ENCODE measurements at regions not wholly inside any gene's neighbourhood (a gene's known extent, or its start where the extent isn't known, plus 50 kb on each side); places are given as distances from the start of the nearest gene placed in this dataset.

DNA sequence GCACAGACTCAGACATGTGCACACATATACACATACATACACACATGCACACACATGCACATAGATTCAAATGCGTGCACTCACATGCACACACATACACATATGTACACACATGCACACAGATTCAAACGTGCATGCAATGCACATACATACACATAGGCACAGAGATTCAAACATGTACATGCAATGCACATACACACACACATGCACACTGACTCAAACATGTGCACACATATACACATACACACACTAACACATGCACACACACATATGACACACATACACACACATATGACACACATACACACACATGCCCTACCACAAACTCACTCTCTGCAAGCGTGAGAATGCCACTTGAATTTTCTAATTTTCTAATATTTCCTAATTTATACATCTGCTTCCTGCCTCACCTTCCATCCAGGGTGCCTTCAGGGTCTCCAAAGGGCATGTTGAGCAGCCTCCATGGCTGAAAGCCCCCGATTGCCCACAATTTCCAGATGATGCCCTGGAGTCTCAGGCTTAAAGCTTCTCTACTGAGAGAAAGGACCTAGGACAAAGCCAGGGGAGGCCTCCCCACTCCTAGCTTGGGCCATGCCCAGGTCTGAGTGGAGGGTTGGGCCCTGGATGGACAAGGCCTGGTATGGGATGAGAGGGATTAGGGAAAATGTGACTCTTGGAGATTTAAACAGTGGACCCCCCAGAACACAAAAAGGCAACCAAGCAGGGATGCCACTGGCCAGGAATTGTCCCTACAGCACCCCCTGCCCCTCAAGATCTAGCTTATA, 487.1 kb downstream of the TCERG1L start:
- H3K4me3 ChIP-seq (ENCODE audit: low read depth, low read length), result no peak overlapping the region
- no peak for TF ChIP-seq CTCF (conservative IDR thresholded peaks at IDR 0.05; ENCODE audit: low read depth, low read length)

DNA sequence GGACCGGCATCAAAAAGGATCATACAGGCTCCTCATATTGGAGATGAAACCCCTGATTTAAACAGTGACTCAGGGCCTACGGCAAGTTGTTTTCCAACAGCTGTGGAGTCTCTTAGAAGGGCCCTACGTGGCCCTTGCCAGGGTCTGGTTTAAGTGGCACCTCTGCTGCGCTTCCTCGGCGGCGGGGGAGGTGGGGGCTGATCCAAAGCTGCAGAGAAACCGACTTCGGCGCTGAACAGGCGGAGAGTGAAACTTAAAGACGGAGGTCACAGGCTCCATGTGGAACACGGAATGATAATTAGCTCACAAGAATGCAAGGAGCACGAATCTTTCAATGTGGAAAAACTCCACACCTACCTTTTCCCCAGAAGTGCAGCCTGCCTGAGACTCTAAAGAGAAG, 477.9 kb downstream of the TCERG1L start:
- DNase-seq (ENCODE audit: low read depth), result no peak
- no peak for TF ChIP-seq CTCF (conservative IDR thresholded peaks at IDR 0.05; ENCODE audit: low read depth, low read length)
- no peak overlapping the region for H3K4me3 ChIP-seq (ENCODE audit: low read depth, low read length)

More for the DNA sequence above, 487.1 kb downstream of the TCERG1L start:
- DNase-seq (ENCODE audit: low read depth), result no peak

- no peak for TF ChIP-seq CTCF (conservative IDR thresholded peaks at IDR 0.05; ENCODE audit: low read depth, low read length)
- no peak overlapping the region for H3K4me3 ChIP-seq (ENCODE audit: low read depth, low read length)
- DNase-seq (ENCODE audit: low read depth), result no peak
Measured at GRCh38 chr10:130834170-130834569, 477.4 kb downstream of the TCERG1L start.

- no peak for TF ChIP-seq CTCF (conservative IDR thresholded peaks at IDR 0.05; ENCODE audit: low read depth, low read length)
- H3K4me3 ChIP-seq (ENCODE audit: low read depth, low read length), result no peak overlapping the region
- DNase-seq (ENCODE audit: low read depth), result no peak
Measured at GRCh38 chr10:130834573-130834972, 476.9 kb downstream of the TCERG1L start.

DNA sequence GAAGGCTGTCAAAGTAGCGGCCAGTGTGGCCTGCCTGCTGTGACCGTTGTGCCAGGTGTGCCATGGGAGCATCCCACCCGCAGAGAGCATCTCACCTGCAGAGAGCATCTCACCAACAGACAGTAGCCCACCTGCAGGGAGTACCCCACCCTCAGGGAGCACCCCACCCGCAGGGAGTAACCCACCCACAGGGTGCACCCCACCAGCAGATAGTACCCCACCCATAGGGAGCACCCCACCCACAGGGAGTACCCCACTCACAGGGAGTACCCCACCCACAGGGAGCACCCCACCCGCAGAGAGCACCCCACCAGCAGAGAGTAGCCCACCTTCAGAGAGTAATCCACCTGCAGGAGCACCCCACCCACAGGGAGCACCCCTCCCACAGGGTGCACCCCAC, 476.5 kb downstream of the TCERG1L start:
- DNase-seq (ENCODE audit: low read depth), result no peak
- no peak for TF ChIP-seq CTCF (conservative IDR thresholded peaks at IDR 0.05; ENCODE audit: low read depth, low read length)
- no peak overlapping the region for H3K4me3 ChIP-seq (ENCODE audit: low read depth, low read length)

GRCh38 chr10:130836344-130836743, 475.2 kb downstream of the TCERG1L start:
- DNase-seq (ENCODE audit: low read depth), result no peak
- no peak overlapping the region for H3K4me3 ChIP-seq (ENCODE audit: low read depth, low read length)
- TF ChIP-seq CTCF (conservative IDR thresholded peaks at IDR 0.05; ENCODE audit: low read depth, low read length), result no peak

DNA sequence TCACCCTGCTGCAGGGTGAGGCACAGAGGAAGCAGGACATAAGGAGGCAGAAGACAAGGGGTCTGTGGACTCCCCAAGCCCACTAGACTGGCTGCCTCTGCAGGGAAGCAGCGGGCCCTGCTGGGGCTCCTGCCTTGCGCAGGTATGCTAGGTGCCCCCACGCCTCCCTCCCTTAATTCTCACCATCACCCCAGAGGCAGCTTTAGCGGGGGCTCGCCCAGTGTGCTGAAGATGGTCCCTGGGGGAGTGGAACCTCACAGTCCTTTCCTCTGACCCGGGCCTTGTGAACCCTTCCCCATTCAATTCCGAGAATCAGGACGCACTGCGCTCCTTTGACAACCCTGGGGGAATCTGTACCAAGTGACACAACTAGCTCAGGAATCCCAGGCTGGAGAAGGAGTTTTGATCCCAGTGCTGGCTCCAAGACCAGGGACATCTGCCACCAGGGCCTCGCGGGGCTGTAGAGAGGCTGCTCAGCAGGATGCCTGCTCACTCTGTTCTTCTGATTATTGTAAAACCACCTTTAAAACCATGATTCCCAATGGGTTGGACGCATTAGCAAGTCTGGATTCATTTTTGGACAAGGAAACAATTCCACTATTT, 468.4 kb downstream of the TCERG1L start:
- TF ChIP-seq CTCF (conservative IDR thresholded peaks at IDR 0.05; ENCODE audit: low read depth, low read length), result no peak
- H3K4me3 ChIP-seq (ENCODE audit: low read depth, low read length), result no peak overlapping the region
- DNase-seq (ENCODE audit: low read depth), result no peak

All from epithelial cell of proximal tubule (primary cell).